ENCODE measurements at regions not wholly inside any gene's neighbourhood (a gene's known extent, or its start where the extent isn't known, plus 50 kb on each side); places are given as distances from the start of the nearest gene placed in this dataset.
"Not testable (repeated sequence)": the region's sequence is repeated elsewhere in the genome, so short reads cannot be mapped to it uniquely, and the experiment has no call there.

GRCh38 chr7:51545131-51545530, 228.5 kb upstream of the COBL start:
- no peak for DNase-seq
- Histone ChIP-seq H3K36me3 (no peaks in the 10 kb centered on the region), H3K4me3 (ENCODE audit: low read depth, low read length) (no peak overlapping the region), H3K4me1 (no peaks in the 10 kb centered on the region), H3K9me3 (no peaks in the 10 kb centered on the region), H3K27me3 (no peaks in the 10 kb centered on the region)
- TF ChIP-seq CTCF (IDR thresholded peaks at IDR 0.05; ENCODE audit: low read depth, low read length): no peak

- TF ChIP-seq CTCF (IDR thresholded peaks at IDR 0.05; ENCODE audit: low read depth, low read length): no peak
- no peaks in the 10 kb centered on the region for H3K36me3 ChIP-seq
- H3K4me3 ChIP-seq (ENCODE audit: low read depth, low read length): no peak overlapping the region
- no peak for DNase-seq
- no peaks in the 10 kb centered on the region for H3K4me1 ChIP-seq
- H3K9me3 ChIP-seq: no peaks in the 10 kb centered on the region
- H3K27me3 ChIP-seq: no peaks in the 10 kb centered on the region
These were observed 227.4 kb upstream of the COBL start for GRCh38 chr7:51543801-51544553.

GRCh38 chr7:51540906-51541305, 224.3 kb upstream of the COBL start:
- H3K9me3 ChIP-seq; H3K4me3 ChIP-seq (ENCODE audit: low read depth, low read length); DNase-seq; H3K4me1 ChIP-seq; H3K27me3 ChIP-seq; H3K36me3 ChIP-seq: not testable (repeated sequence)

- DNase-seq: no peak
- H3K27me3 ChIP-seq: no peaks in the 10 kb centered on the region
- no peak for TF ChIP-seq CTCF (IDR thresholded peaks at IDR 0.05; ENCODE audit: low read depth, low read length)
- H3K9me3 ChIP-seq: no peaks in the 10 kb centered on the region
- no peak overlapping the region for H3K4me3 ChIP-seq (ENCODE audit: low read depth, low read length)
- H3K4me1 ChIP-seq: no peaks in the 10 kb centered on the region
- no peaks in the 10 kb centered on the region for H3K36me3 ChIP-seq
These were observed 223.2 kb upstream of the COBL start for GRCh38 chr7:51539840-51540239.

- DNase-seq: no peak
- Histone ChIP-seq H3K27me3 (no peaks in the 10 kb centered on the region), H3K36me3 (no peaks in the 10 kb centered on the region), H3K9me3 (no peaks in the 10 kb centered on the region), H3K4me1 (no peaks in the 10 kb centered on the region), H3K4me3 (ENCODE audit: low read depth, low read length) (no peak overlapping the region)
- TF ChIP-seq CTCF (IDR thresholded peaks at IDR 0.05; ENCODE audit: low read depth, low read length): no peak
These were observed 211.6 kb upstream of the COBL start for GRCh38 chr7:51528172-51528571.

- no peak for TF ChIP-seq CTCF (IDR thresholded peaks at IDR 0.05; ENCODE audit: low read depth, low read length)
- Histone ChIP-seq H3K4me1 (no peaks in the 10 kb centered on the region), H3K9me3 (no peaks in the 10 kb centered on the region), H3K36me3 (no peaks in the 10 kb centered on the region), H3K27me3 (no peaks in the 10 kb centered on the region), H3K4me3 (ENCODE audit: low read depth, low read length) (no peak overlapping the region)
- no peak for DNase-seq
These were observed 205.2 kb upstream of the COBL start for GRCh38 chr7:51521694-51522312.

All from BE2C (cell line).